HG03469 (cell line): ENCODE measurements at regions not wholly inside any gene's neighbourhood (a gene's known extent, or its start where the extent isn't known, plus 50 kb on each side); places are given as distances from the start of the nearest gene placed in this dataset.

Experiments used
- ATAC-seq: cut with Tn5 transposase; IDR thresholded peaks from one replicate; pipeline ENCODE4 v1.9.1; 2021; ENCODE audit warnings: mild to moderate bottlenecking, moderate library complexity, moderate number of reproducible peaks; ENCODE audit not compliant: unreplicated experiment

GRCh38 chr11:110798201-110798900 lies 86.1 kb upstream of the ARHGAP20 start:
- no peak for ATAC-seq

GRCh38 chr11:110797453-110797852 lies 85.2 kb upstream of the ARHGAP20 start:
- peak; percentile 83 for ATAC-seq

DNA sequence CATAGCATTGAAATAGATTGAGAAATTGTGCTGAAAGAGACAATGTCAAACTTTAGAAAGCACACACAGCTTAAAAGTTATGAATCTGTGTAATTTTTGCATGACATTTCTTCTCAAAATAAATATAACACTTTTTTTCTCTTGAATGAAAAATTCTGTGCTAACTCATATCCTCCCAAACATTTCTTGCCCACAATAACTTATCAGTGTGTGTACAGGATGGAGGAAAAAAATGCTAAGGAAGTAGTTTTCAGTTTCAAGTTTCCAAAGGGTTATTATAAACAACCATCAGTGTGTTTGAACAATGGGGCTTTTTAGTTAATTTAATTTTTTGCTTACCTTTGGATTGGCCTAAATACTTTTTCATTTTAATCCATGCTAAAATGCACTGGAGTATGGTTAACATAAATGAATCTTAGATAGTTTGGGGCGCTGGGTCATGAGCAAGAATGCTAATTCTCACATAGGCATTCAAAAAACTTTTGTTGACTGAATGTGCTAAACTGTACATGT lies 82.9 kb upstream of the ARHGAP20 start:
- no peak for ATAC-seq

GRCh38 chr11:110793556-110793955 lies 81.3 kb upstream of the ARHGAP20 start:
- ATAC-seq: no peak

GRCh38 chr11:110791621-110792020 lies 79.4 kb upstream of the ARHGAP20 start:
- ATAC-seq: no peak

DNA sequence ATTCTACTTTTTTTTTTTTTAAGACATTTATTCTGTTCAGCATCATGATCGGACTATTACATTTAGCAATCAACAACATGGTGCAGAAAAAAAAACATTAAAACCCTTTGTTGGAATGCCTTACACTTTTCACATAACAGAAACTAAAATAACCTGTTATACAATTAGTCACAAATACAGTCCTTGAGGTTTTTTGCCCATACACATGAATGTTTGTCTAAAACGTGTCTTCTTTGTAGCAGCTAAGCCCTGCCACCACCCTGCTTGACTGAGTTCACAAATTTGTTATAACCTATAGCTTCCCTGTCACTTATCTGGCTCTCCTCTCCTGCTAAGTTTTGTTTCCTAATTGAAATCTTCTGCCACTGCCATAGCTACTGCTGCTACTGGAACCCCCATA lies 75.4 kb upstream of the ARHGAP20 start:
- ATAC-seq: no peak

DNA sequence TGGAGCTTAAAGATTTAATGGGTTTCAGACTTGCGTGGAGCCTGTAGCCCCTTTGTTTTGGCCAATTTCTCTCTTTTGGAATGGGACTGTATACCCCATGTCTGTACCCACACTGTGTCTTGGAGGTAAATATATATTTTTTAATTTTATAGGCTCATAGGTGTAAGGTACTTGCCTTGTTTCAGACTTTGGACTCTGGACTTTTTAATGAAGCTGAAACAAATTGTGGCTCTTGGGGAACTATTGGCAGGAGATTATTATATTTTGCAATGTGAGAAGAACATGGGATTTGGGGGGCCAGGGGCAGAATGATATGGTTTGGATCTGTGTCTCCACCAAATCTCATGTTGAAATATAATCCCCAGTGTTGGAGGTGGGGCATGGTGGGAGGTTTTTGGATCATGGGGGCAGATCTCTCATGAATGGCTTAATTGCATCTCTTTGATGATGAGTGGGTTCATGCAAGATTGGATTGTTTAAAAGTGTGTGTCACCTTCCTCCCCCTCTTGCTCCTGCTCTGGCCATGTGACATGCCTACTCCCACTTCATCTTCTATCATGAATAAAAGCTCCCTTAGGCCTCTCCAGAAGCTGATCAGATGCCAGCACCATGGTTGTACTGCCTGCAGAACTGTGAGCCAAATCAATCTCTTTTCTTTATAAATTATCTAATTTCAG lies 74.1 kb upstream of the ARHGAP20 start:
- no peak for ATAC-seq

DNA sequence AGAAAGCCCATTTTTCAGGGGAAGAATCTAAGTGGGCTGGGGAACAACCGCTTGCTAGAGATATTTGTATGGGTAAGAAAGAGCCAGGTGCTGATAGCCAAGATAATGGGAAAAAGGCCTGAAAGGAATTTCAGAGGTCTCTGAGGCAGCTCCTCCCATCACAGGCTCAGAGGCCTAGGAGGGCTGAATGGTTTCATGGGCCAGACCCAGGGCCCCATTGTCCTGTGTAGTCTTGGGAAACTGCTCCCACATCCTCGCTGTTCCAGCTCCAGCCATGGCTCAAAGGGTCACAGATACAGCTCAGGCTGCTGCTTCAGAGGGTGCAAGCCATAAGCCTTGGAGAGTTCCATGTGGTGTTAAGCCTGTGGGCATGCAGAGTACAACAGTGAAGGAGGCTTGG lies 73.2 kb upstream of the ARHGAP20 start:
- ATAC-seq: no peak

DNA sequence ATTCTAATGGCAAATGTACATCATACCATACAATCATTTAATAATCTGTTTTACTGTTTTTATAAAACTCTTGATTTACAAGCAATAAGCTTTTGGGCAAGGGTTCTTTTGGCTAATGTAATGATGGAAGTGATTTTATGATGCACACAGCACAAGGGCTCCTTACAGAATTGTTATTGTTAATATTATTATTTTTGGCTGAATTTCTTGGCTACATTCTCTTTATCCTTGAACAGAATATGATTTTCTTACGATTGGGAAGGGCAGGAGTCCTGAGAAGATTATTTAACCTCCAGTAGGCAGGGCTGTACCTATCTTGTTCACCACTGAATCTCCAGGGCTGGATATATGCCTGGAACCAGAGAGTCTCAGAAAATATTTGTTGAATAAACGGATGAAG lies 70.4 kb upstream of the ARHGAP20 start:
- ATAC-seq: no peak

DNA sequence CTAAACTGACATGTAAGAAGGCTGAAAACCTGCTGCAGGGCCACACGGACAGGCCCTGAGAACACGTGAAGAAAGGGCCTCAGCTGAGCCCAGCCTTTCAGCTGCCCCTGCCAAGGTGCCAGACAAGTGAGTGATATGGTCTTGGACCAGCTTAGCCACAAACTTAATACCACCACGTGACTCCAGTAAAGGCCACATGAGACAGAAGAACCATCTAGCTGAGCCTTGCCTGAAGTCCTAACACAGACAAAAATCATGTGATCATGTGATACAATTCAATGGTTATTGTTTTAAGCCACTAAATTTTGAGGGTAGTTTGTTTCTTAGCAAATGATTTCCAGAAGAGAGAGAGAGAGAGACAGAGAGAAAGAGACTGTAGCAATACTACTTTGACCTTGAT lies 66.9 kb upstream of the ARHGAP20 start:
- ATAC-seq: no peak

- peak; percentile 58 for ATAC-seq
Observed at GRCh38 chr11:110778343-110778742, 66.1 kb upstream of the ARHGAP20 start.

GRCh38 chr11:110777775-110778174 lies 65.5 kb upstream of the ARHGAP20 start:
- no peak for ATAC-seq

DNA sequence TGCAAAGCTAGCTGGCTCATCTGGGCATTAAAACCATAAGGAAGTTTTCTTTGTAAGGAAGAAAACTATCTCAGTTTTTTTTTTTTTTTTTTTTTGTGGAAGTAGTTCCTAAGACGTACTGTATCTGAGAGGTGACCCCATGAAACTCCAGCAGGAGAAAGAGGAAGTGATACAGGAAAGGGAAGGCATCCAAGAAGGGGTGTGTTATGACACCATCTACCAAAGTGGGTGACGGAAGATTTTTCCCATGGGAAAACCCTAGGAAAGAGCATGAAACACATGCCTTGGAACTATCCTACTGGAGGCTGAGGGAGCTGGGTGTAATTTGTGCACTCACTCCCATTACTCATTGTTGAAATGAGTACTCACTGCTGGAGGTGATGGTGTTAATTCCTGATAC lies 63.8 kb upstream of the ARHGAP20 start:
- no peak for ATAC-seq

DNA sequence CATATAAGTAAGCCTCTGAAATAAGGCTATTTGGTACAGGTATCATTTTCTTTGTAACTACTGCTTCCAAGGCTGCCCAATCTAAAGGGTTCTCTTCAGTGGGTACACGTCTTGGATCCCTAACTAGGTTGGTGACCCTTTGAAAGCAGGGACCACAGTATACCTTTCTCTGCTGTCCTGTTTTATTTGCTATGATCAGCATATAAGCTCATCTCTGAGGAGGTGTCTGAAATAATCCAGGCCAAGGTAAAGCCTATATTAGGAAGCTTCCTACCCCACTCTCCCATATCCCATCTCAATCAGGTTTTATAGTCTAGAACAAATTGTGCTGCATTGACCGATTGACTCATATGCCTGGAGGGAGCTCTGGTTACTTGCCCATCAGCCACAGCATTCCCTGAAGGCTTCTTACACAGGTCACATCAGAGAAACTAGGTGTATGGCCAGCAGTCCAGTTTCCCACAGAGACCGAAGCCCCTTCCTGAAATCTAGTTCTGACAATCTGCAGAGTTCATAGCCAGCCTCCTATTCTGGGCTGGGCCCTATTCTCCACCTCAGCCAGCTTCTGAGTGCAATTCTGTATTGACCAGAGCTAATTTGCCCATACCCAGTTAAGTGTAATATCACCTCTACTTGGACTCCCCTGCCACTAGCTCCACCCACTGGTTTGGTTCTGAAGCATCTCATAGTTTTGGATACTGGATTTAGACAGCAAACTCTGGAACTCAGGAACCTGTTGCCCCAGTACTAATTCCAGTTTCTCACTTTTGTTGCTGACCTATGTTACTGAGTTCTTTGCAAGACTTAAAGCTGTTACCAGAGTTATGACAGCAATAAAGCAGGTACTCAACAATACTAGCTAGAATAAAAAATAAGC lies 62.1 kb upstream of the ARHGAP20 start:
- no peak for ATAC-seq

DNA sequence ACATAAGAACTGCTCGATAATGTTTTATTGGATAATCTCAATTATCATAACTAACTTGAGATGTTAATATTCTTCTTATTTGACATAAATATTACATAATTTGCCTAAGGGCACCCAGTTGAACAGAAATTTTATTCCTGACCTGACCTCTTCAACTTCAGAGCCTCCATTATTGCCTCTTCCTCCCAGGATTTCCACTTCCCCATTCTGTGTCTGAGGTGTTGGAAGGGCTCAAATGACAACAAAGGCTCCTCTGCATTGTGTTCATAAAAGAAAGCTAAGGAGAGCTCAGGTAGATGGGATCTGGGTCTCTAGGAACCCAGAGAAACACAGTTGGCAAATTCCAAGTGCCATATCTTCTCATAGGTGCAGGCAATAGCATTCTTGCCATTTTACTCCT lies 61.2 kb upstream of the ARHGAP20 start:
- ATAC-seq: no peak

GRCh38 chr11:110772863-110773262 lies 60.6 kb upstream of the ARHGAP20 start:
- ATAC-seq: no peak

- ATAC-seq: no peak
Observed at GRCh38 chr11:110766316-110766715, 54.1 kb upstream of the ARHGAP20 start.

GRCh38 chr11:110764485-110764884 lies 52.2 kb upstream of the ARHGAP20 start:
- ATAC-seq: no peak

GRCh38 chr11:110763249-110764011 lies 51.2 kb upstream of the ARHGAP20 start:
- no peak for ATAC-seq

- ATAC-seq: no peak
Observed at GRCh38 chr11:110762590-110762989, 50.4 kb upstream of the ARHGAP20 start.
